NCI-H748 (cell line): ENCODE measurements at regions not wholly inside any gene's neighbourhood (a gene's known extent, or its start where the extent isn't known, plus 50 kb on each side); places are given as distances from the start of the nearest gene placed in this dataset.

Experiments
- DNase-seq: peaks from one replicate; lab custom pipeline; 2025; ENCODE audit not compliant: unreplicated experiment; lab: John Stamatoyannopoulos, UW

DNA sequence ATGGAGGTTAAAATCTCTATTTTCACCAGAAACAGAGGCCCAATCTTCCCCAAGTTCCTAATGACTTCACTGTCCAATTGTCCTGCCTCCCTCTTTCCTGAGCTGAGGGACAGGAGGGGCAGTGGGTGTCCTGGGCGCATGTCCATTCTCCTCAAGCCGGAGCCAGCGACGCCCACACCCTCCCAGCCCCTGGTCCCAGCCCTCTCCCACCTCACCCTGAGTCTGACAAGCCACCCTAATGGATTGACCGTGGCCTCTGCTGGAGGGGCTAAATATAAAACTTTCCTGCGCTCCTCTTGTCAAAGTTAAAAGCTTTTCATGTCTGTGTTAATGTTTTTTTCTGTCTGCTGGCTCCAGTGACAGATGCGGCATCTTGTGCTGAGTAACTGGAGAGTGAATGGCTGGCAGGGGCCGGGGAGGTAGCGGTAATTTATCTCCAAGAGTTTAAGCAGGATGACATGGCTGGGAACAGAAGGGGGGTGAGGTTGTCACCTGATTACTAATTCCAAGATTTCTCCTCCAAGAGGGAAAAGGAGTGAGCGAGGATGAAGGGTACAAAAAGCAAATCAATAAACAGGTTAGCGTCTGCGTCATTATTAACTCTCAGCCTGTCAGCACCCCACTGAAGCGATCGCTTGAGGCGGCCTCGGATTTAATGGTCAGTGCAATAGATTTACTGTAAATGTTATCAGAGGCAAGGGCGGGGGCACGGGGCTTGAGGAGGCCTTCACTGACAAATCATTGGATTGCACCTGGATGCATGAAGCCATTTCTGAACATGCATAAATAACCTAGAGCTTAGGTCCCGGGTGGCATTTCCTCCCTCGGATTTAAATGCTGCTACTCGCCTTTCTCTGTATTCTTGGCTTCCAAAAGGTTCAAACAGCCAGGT is 118.1 kb upstream of the MAFB start:
- no peak for DNase-seq

GRCh38 chr20:40807821-40808170 is 118.8 kb upstream of the MAFB start:
- DNase-seq, result no peak

- no peak for DNase-seq
These were observed 119.9 kb upstream of the MAFB start for GRCh38 chr20:40808936-40809335.

GRCh38 chr20:40809361-40809760 is 120.3 kb upstream of the MAFB start:
- no peak for DNase-seq

DNA sequence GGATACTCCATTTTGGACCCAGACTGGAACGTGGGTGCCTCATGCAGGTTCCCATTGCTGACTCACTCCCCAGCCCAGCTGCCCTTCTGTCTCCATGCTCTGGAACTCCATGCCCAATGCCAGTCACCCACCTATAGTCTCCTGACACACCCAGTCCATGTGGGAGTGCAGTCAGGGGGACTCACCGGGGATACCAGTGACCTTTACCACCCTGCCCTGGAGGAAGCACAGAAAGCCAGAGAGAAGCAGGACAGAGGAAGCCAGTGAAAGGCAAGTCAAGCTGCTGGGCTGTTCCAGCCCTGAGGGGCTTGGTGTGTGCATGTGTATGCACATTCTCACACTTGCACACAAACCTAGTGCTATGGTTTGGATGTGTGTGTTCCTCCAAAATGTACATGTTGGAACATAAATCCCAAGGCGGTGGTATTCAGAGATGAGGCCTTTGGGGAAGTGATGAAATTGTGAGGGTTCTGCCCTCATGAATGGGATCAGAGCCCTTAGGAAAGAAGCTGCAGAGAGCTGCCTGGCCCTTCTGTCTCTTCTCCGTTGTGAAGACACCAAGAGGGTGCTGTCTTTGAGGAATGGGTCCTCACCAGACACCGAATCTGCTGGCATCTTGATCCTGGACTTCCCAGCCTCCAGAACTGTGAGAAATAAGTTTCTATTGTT is 121.4 kb upstream of the MAFB start:
- no peak for DNase-seq

DNA sequence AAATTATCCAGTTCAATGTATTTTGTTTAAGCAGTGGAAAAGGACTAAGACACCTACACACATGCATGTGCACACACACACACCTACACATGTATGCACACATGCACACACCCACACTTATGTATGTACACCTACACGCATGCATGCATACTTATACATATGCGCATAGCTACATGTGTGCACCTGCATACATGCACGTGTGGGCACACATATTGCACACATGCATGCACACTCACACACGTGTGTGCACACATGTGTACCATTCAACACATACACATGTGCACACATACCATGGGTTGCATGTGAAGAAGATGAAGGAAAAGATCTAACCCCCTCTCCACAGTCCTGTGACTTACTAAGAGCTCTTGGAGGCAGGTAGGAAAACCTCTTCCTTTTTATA is 122.0 kb upstream of the MAFB start:
- DNase-seq, result no peak

GRCh38 chr20:40811660-40812414 is 122.8 kb upstream of the MAFB start:
- no peak for DNase-seq

DNA sequence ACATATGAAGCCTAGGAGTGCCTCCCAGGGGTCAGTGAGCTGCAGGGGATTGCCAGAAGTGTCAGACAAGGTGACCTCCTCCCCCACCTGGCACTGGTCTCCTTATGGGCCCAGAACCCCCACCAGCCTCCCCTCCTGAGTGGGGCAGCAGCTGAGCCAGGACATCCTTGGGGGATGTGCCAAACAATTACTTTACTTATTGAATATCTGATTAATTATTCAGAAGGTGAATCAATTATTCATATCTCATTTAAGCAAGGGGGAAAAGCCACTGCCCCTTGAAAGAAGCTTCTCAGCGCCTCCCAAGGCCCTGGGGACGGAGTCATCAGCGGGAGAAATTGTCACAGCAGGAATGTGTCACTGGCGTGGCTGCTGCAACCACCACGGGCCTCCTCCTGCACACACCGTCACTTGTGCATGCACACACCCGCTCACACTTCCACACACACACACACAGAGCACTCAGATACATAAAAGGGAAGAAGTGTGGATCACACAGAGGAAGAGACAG is 123.4 kb upstream of the MAFB start:
- no peak for DNase-seq

GRCh38 chr20:40813029-40813431 is 124.0 kb upstream of the MAFB start:
- DNase-seq, result no peak

DNA sequence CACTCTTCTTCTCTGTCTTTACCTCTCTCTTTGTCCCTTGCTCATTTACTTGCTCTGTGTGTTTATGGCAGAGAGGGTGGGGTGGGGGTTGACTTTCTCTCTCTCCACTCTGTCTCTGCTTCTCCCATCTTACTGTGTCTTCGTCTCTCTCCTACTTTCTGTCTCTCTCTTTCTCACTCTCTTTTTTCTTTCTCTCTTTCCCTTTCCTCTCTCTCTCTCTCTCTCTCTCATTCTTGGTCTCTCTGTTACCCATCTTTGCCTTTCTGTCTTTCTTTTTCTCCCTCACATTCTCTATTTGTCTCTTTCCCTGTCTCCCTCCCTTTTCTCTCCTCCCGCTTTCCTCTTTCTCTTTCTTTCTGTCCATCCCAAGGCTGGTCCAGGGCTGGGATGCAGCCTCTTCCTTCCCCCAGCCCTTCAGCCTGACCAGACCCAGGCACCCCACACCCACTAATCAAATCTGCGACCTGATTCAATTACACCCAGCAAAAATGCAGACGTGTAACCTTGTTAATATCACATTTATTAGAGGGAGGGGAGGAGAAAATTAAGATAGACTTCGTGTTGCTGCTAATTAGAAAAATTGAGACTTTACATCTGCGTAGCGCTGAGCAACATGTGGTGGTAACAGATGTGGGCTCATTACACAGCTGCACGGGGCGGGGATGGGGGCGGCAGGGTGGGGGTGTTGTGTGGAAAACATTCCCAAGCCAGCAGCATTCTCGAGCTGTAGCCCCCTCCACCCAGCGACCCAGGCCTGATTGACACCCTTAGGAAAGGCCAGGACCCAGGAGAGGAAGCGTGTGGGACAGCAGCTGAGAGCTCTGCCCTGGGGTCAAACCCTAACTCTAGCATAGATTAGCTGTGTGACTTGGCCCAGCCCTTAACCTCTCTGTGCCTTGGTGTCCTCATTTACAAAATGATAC is 124.9 kb upstream of the MAFB start:
- no peak for DNase-seq

- no peak for DNase-seq
These were observed 125.6 kb upstream of the MAFB start for GRCh38 chr20:40814631-40814960.

DNA sequence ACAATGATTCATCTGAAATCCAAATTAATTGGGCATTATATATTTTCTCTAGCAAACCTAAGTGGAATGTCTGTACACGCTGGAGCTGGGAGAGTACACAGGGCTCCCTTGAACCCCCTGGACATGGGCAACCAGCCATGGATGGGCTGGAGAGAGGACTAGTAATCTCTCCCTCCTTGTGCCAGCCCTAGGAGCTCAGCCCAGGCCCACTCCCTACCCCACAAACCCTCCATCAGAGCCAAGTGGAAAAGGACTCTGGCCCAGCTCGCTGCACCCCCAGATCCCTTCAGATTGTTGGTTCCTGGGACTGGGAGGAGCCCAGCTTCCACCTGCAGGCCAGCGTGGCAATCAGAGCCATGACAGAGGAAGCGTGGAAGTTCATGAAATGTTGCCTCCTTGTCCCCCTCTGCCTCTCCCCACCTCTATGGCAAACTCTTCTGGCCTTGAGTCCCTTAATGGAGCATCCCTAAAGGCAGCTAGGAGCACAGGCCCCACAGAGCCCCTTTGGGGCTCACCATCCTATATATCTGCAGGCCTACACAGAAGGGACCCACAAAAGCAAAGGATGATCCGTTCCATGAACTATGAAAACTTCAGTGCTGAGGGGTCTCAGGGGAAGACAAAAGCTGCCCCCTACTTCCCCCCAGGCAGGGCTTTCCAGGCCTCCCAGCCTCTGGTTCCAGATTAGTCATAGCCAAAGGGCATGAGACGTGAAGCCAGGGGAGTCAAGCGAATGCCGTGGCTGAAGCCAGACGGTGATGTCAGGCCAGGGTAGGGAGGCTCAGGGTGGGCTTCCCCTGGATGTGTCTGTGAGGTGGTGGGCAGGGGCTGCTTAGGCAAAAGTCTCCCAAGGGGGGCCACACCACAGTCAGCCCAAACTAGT is 126.4 kb upstream of the MAFB start:
- DNase-seq, result no peak

- DNase-seq, result no peak
These were observed 127.0 kb upstream of the MAFB start for GRCh38 chr20:40816039-40816352.

- no peak for DNase-seq
These were observed 132.4 kb upstream of the MAFB start for GRCh38 chr20:40821429-40821828.

GRCh38 chr20:40826699-40827098 is 137.7 kb upstream of the MAFB start:
- no peak for DNase-seq

- DNase-seq, result no peak
These were observed 146.3 kb upstream of the MAFB start for GRCh38 chr20:40835321-40835720.

DNA sequence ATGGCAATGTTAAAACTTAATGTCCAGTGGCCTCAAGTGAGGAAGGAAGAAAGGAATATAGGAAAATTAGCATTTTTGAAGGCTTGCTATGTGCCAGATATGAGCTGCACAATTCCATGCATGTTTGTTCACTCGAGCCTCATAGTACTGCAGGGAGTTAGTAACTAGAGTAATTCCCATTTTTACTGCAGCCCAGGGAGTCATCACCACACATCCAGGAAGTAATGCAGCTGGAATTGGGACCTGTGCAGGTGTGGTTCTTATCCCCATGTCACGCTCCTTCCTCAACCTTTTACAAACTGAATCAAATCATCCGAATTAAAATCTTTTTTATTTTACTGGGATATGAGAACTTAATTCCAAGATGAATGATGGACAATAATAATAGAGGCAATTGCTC is 149.5 kb upstream of the MAFB start:
- DNase-seq, result no peak

DNA sequence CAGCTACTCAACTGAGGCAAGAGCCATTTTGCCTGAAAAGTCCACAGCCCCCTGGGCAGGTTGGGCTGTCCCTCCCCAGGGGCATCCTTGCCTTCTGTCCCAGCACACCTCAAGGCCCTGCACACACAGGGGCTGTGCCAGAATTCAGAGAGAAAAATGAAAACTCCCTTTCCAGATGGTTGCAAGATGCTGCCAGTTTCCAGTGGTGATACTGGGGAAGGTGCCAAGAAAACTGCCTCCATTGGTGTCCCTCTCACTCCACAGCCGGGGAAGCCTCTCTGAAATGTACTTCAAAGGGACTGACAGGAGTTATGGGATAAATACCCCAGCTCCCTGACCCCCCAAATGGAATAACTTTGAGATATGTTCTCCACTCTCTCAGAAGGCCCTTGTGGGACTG is 154.2 kb upstream of the MAFB start:
- no peak for DNase-seq

DNA sequence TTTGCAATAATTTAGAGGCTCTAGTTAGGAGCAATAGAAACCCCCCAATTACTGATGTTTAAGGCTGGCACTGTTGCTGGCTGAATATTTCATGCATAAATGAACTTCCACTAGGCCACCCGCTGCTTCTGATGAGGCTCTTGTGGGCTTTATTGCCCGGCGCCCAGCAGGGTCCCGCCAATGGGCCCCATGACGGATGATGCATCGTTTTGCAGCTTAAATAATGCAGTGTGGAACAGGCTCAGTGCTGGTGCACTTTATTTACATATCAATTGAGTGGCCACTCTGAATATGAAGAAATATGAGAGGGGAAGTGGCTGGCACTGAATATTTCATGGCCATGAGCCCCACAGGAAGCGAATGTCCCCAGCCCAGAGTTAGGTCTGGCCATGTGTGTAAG is 155.3 kb upstream of the MAFB start:
- DNase-seq, result peak; percentile 86

DNA sequence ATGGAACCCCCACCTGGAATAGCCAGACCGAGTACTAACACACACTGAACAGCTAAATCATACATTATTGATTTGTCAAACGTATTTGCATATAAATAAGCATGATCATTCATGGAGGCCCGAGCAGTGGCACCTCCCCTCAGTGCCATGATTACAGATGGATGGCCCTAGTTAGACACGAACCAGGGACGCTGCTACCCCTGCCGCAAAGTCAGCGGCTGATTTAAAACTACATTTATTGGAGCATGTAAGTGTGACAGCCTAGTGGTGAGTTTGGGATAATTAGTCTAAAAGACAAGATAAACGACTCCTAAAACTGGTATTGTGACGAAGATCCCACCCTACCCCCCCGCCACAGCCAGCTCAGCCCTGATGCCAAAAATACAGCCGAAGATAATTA is 159.1 kb upstream of the MAFB start:
- DNase-seq, result no peak
